Neuronal stem cell (in vitro differentiated cells): ENCODE measurements at regions not wholly inside any gene's neighbourhood (a gene's known extent, or its start where the extent isn't known, plus 50 kb on each side); places are given as distances from the start of the nearest gene placed in this dataset.

Experiments
- DNase-seq: peaks from one replicate; pipeline ENCODE4 v3.0.0-alpha.2; 2013; ENCODE audit warnings: low spot score
- H2AFZ ChIP-seq: one replicate; pipeline ENCODE4 v1.6.1; 2013; ENCODE audit warnings: mild to moderate bottlenecking, low read length, inconsistent platforms
- H2AK5ac ChIP-seq: 2 replicates; pipeline ENCODE4 v1.6.1; 2013; ENCODE audit warnings: low read depth, mild to moderate bottlenecking, inconsistent platforms, low read length, moderate library complexity, mixed read lengths
- H2BK120ac ChIP-seq: 2 replicates; pipeline ENCODE4 v1.6.1; 2013; ENCODE audit warnings: low read depth, mild to moderate bottlenecking, inconsistent platforms, low read length, moderate library complexity, mixed read lengths
- H2BK12ac ChIP-seq: one replicate; pipeline ENCODE4 v1.6.1; 2013; ENCODE audit warnings: low read length, inconsistent platforms
- H2BK15ac ChIP-seq: 2 replicates; pipeline ENCODE4 v1.6.1; 2013; ENCODE audit warnings: mild to moderate bottlenecking, low read length, inconsistent platforms, mixed read lengths
- H2BK5ac ChIP-seq: one replicate; pipeline ENCODE4 v1.6.1; 2013; ENCODE audit warnings: inconsistent platforms, mild to moderate bottlenecking, low read length, moderate library complexity
- H3K14ac ChIP-seq: one replicate; pipeline ENCODE4 v1.6.1; 2013; ENCODE audit warnings: low read length, inconsistent platforms
- H3K18ac ChIP-seq: 2 replicates; pipeline ENCODE4 v1.6.1; 2013; ENCODE audit warnings: low read length, inconsistent platforms
- H3K23ac ChIP-seq: 2 replicates; pipeline ENCODE4 v1.6.1; 2013; ENCODE audit warnings: low read depth, mild to moderate bottlenecking, mixed read lengths, low read length, inconsistent platforms; ENCODE audit not compliant: poor library complexity
- H3K27ac ChIP-seq: replicated peaks from 3 replicates; pipeline ENCODE4 v1.5.1; 2013; ENCODE audit warnings: low read length, inconsistent platforms
- H3K27me3 ChIP-seq, 3 experiments: 2 replicates each; pipeline ENCODE4 v1.6.1; 2013; ENCODE audit warnings: low read length in 3 of 3, mild to moderate bottlenecking in 2 of 3, inconsistent platforms in 1 of 3, low read depth in 1 of 3, mixed read lengths in 1 of 3, moderate library complexity in 1 of 3; ENCODE audit not compliant: control insufficient read depth in 3 of 3, insufficient read depth in 3 of 3
- H3K36me3 ChIP-seq, 2 donors: replicated peaks in 1 of 2; 2 replicates each; pipeline ENCODE4 v1.6.1; 2013; ENCODE audit warnings: low read length in 2 of 2; ENCODE audit not compliant: control insufficient read depth in 2 of 2, insufficient read depth in 2 of 2
- H3K4ac ChIP-seq: 2 replicates; pipeline ENCODE4 v1.6.1; 2013; ENCODE audit warnings: inconsistent platforms, mild to moderate bottlenecking, low read length, moderate library complexity
- H3K4me1 ChIP-seq, 2 donors: 1 replicate in 1 of 2; 2 replicates in 1 of 2; pipeline ENCODE4 v1.6.1; 2013; ENCODE audit warnings: low read length in 2 of 2, low read depth in 1 of 2; ENCODE audit not compliant: control insufficient read depth in 2 of 2, insufficient read depth in 1 of 2
- H3K4me2 ChIP-seq: one replicate; pipeline ENCODE4 v1.6.1; 2013; ENCODE audit warnings: mild to moderate bottlenecking, low read length, inconsistent platforms; ENCODE audit not compliant: insufficient read depth, poor library complexity, severe bottlenecking
- H3K4me3 ChIP-seq, 2 donors: 2 replicates each; pipeline ENCODE4 v1.5.1; 2013; ENCODE audit warnings: low read length in 2 of 2, mild to moderate bottlenecking in 2 of 2, inconsistent platforms in 1 of 2, moderate library complexity in 1 of 2
- H3K79me1 ChIP-seq: one replicate; pipeline ENCODE4 v1.6.1; 2013; ENCODE audit warnings: low read depth, mild to moderate bottlenecking, inconsistent platforms, low read length, moderate library complexity
- H3K9ac ChIP-seq: one replicate; pipeline ENCODE4 v1.6.1; 2013; ENCODE audit warnings: mild to moderate bottlenecking, low read depth, low read length, inconsistent platforms; ENCODE audit not compliant: poor library complexity
- H3K9me3 ChIP-seq, 2 donors: replicated peaks in 1 of 2; 2 replicates each; pipeline versions ENCODE3 to v1.6.1; 2013; ENCODE audit warnings: low read length in 2 of 2, mild to moderate bottlenecking in 2 of 2, inconsistent platforms in 1 of 2, low read depth in 1 of 2, mixed read lengths in 1 of 2, moderate library complexity in 1 of 2; ENCODE audit not compliant: control insufficient read depth in 2 of 2, insufficient read depth in 1 of 2
- H4K8ac ChIP-seq: one replicate; pipeline ENCODE4 v1.6.1; 2013; ENCODE audit warnings: low read depth, mild to moderate bottlenecking, inconsistent platforms, low read length, moderate library complexity
- H4K91ac ChIP-seq: one replicate; pipeline ENCODE4 v1.6.1; 2013; ENCODE audit warnings: low read length, low read depth, mild to moderate bottlenecking, inconsistent platforms; ENCODE audit not compliant: poor library complexity
- WGBS, 2 donors: extraction: QIAGEN DNeasy Blood & Tissue Kit; methylation state at CpG; one replicate each; pipeline ENCODE4 v1.1.7; 2013; ENCODE audit warnings: missing lambda C conversion rate in 2 of 2, mixed read lengths in 1 of 2; ENCODE audit not compliant: insufficient read length in 2 of 2, insufficient replicate concordance in 1 of 2; ENCODE audit errors: extremely low coverage in 2 of 2; 5-methylcytosine and 5-hydroxymethylcytosine counted together

DNA sequence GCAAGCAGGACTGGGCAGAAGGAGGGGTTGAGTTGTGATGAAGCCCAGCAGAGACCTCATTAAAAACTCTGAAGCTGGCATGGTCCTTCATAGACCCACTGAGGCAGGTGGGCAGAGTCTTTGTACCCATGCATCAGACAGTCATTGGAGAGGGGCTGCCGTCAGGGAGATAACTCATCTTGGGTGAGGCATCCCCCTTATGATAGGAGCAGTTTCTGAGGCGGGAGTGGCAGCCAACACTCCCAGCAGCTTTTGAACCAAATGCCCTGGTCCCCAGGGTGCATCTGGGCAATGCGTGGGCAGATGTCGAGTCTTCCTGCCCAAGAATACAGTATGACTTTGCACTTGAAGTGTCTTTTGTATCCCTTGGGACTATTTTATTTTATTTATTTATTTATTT is 68.1 kb downstream of the HTR5A start:
- Histone ChIP-seq H3K27ac (no peak overlapping the region), H2AK5ac (no peak overlapping the region), H2AFZ (no peak overlapping the region), H3K4me2 (no peak overlapping the region), H4K8ac (no peak overlapping the region), H3K14ac (no peak overlapping the region), H3K18ac (no peak overlapping the region), H2BK15ac (no peak overlapping the region), H2BK120ac (no peak overlapping the region), H4K91ac (no peak overlapping the region), H3K23ac (no peak overlapping the region), H3K9ac (no peak overlapping the region), H3K4me3 (no peak overlapping the region), H3K79me1 (no peaks in the 10 kb centered on the region), H2BK5ac (no peak overlapping the region), H3K27me3 (peaks cover 0 to 27% (median 0%) of the 10 kb centered on the region in 3 experiments), H3K9me3 (no peaks in the 10 kb centered on the region), H3K36me3 (no peaks in the 10 kb centered on the region), H3K4ac (no peak overlapping the region), H2BK12ac (no peak overlapping the region), H3K4me1 (no peaks in the 10 kb centered on the region)
- no CpG with 5 or more reads among the region's 4 CpGs for WGBS, 2 donors
- no peak for DNase-seq

GRCh38 chr7:155141562-155141961 is 71.4 kb downstream of the HTR5A start:
- H2BK120ac ChIP-seq, result no peak overlapping the region
- H2AK5ac ChIP-seq, result no peak overlapping the region
- no peak overlapping the region for H4K8ac ChIP-seq
- no peak overlapping the region for H3K14ac ChIP-seq
- no peak overlapping the region for H2BK15ac ChIP-seq
- WGBS, 2 donors, result no CpG with 5 or more reads among the region's 5 CpGs
- no peak overlapping the region for H3K4me3 ChIP-seq
- H2AFZ ChIP-seq, result no peak overlapping the region
- H3K27ac ChIP-seq, result no peak overlapping the region
- H3K4me2 ChIP-seq, result no peak overlapping the region
- H2BK12ac ChIP-seq, result no peak overlapping the region
- no peak overlapping the region for H3K4ac ChIP-seq
- peak overlapping the region; percentile 22 for H3K18ac ChIP-seq
- H4K91ac ChIP-seq, result no peak overlapping the region
- H3K79me1 ChIP-seq, result no peaks in the 10 kb centered on the region
- no peak overlapping the region for H3K9ac ChIP-seq
- H3K27me3 ChIP-seq, result peaks cover 0 to 46% (median 0%) of the 10 kb centered on the region in 3 experiments
- H3K23ac ChIP-seq, result no peak overlapping the region
- no peak overlapping the region for H2BK5ac ChIP-seq
- H3K4me1 ChIP-seq, result no peaks in the 10 kb centered on the region
- H3K9me3 ChIP-seq, result no peaks in the 10 kb centered on the region
- H3K36me3 ChIP-seq, result no peaks in the 10 kb centered on the region
- DNase-seq, result no peak

DNA sequence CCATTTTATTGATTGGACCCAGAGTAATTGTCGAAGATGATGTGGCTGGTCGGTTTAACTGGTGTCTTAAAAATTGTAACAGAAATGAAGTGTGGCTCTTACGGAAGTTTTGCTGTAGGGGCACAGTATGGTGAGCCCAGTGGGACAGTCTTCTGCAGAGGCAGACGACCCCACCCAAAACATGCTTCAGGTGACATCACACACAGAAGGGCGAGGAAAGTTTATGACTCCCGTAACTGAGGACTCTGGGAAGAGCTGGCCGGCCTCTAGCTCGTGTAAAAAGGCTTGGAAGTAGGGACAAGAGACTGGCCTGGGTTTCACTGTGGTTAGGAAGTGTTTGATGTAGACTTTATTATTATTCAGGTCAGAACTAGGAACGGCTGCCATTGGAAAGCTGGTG is 73.3 kb downstream of the HTR5A start:
- Histone ChIP-seq H3K27me3 (peaks cover 0 to 46% (median 0%) of the 10 kb centered on the region in 3 experiments), H3K9me3 (no peaks in the 10 kb centered on the region), H2BK5ac (no peak overlapping the region), H3K27ac (no peak overlapping the region), H3K4ac (no peak overlapping the region), H4K8ac (no peak overlapping the region), H3K79me1 (no peaks in the 10 kb centered on the region), H3K23ac (no peak overlapping the region), H4K91ac (no peak overlapping the region), H3K4me2 (no peak overlapping the region), H2AK5ac (no peak overlapping the region), H3K14ac (no peak overlapping the region), H3K9ac (no peak overlapping the region), H2BK15ac (no peak overlapping the region), H3K4me3 (no peak overlapping the region), H2BK120ac (no peak overlapping the region), H3K18ac (no peak overlapping the region), H3K4me1 (no peaks in the 10 kb centered on the region), H2AFZ (no peak overlapping the region), H3K36me3 (no peaks in the 10 kb centered on the region), H2BK12ac (no peak overlapping the region)
- WGBS, 2 donors, result no CpG with 5 or more reads among the region's 9 CpGs
- DNase-seq, result no peak

DNA sequence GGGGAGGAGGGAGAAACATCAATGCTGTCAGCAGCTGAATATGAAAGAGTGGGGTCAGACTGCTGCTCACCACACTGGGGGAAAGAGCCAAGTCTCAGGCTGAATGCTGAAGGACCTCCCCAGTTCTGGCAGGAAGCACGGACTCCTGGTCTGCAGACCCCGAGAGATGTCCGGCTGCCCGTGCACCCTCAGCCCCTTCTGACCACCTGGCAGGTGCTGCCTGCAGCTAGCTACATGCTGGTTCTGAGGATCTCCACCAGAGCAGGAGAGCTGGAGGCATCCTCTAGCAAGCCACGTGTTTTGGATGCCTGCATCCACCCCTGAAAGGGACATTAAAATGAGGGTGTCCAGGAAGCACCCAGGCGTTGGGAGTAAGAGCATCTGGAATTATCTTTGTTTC is 74.2 kb downstream of the HTR5A start:
- Histone ChIP-seq H2AFZ (no peak overlapping the region), H4K8ac (no peak overlapping the region), H3K79me1 (peaks cover 2% of the 10 kb centered on the region), H2BK12ac (no peak overlapping the region), H3K27me3 (peaks cover 0 to 42% (median 0%) of the 10 kb centered on the region in 3 experiments), H3K36me3 (no peaks in the 10 kb centered on the region), H3K4ac (no peak overlapping the region), H3K18ac (no peak overlapping the region), H4K91ac (no peak overlapping the region), H3K23ac (peak overlapping the region; percentile 56), H3K4me3 (no peak overlapping the region), H2BK120ac (no peak overlapping the region), H3K4me1 (no peaks in the 10 kb centered on the region), H3K27ac (no peak overlapping the region), H3K4me2 (no peak overlapping the region), H2BK15ac (no peak overlapping the region), H3K9ac (no peak overlapping the region), H2AK5ac (no peak overlapping the region), H3K9me3 (no peaks in the 10 kb centered on the region), H2BK5ac (no peak overlapping the region), H3K14ac (no peak overlapping the region)
- DNase-seq, result no peak
- WGBS, 2 donors, result no CpG with 5 or more reads among the region's 6 CpGs
